ENCODE measurements at regions not wholly inside any gene's neighbourhood (a gene's known extent, or its start where the extent isn't known, plus 50 kb on each side); places are given as distances from the start of the nearest gene placed in this dataset.

GRCh38 chr6:91560409-91560808 is 973.5 kb upstream of the MAP3K7 start:
- TF ChIP-seq CTCF (IDR thresholded peaks at IDR 0.05; ENCODE audit: insufficient read depth, low read length) (no peak), POLR2AphosphoS5 (IDR thresholded peaks at IDR 0.05; ENCODE audit: low read depth) (no peak), REST (IDR thresholded peaks at IDR 0.05; ENCODE audit: insufficient replicate concordance, low read depth) (no peak), GABPA (IDR thresholded peaks at IDR 0.05; ENCODE audit: low read depth) (no peak), SPI1 (IDR thresholded peaks at IDR 0.05; ENCODE audit: borderline replicate concordance, low read depth) (no peak)
